Neural progenitor cell (in vitro differentiated cells): ENCODE measurements at regions not wholly inside any gene's neighbourhood (a gene's known extent, or its start where the extent isn't known, plus 50 kb on each side); places are given as distances from the start of the nearest gene placed in this dataset.

Experiments used
- DNase-seq: peaks from one replicate; pipeline ENCODE4 v3.0.0-alpha.2; 2016; ENCODE audit warnings: low spot score
- H2AFZ ChIP-seq: fragments of 200-600 bp; sonication (generic); replicated peaks from 2 replicates; pipeline ENCODE4 v1.6.1; 2016; ENCODE audit warnings: antibody characterized with exemption
- H3F3A ChIP-seq: fragments of 200-600 bp; sonication (generic); 2 replicates; pipeline ENCODE4 v1.6.1; 2016; ENCODE audit warnings: antibody characterized with exemption, low read depth
- H3K27ac ChIP-seq: fragments of 200-600 bp; sonication (generic); 2 replicates; pipeline ENCODE4 v1.5.1; 2016; ENCODE audit warnings: mild to moderate bottlenecking
- H3K27me3 ChIP-seq: fragments of 200-600 bp; sonication (generic); 2 replicates; pipeline ENCODE4 v1.6.1; 2016; ENCODE audit warnings: mild to moderate bottlenecking, moderate library complexity
- H3K36me3 ChIP-seq: fragments of 200-600 bp; sonication (generic); 2 replicates; pipeline ENCODE4 v1.5.1; 2016
- H3K4me1 ChIP-seq: fragments of 200-600 bp; sonication (generic); 2 replicates; pipeline ENCODE4 v1.6.1; 2016; ENCODE audit warnings: mixed run types
- H3K4me2 ChIP-seq: fragments of 200-600 bp; sonication (generic); 2 replicates; pipeline ENCODE4 v1.6.1; 2016
- H3K4me3 ChIP-seq: fragments of 200-600 bp; sonication (generic); 2 replicates; pipeline ENCODE4 v1.5.1; 2016
- H3K79me2 ChIP-seq: fragments of 200-600 bp; sonication (generic); 2 replicates; pipeline ENCODE4 v1.6.1; 2016; ENCODE audit warnings: low read depth
- H3K9ac ChIP-seq: fragments of 200-600 bp; sonication (generic); 2 replicates; pipeline ENCODE4 v1.6.1; 2016
- H3K9me3 ChIP-seq: fragments of 200-600 bp; sonication (generic); 2 replicates; pipeline ENCODE4 v1.5.1; 2016; ENCODE audit warnings: low read depth
- H4K20me1 ChIP-seq: fragments of 200-600 bp; sonication (generic); 2 replicates; pipeline ENCODE4 v1.6.1; 2016; ENCODE audit warnings: low read depth
- H3K27ac Mint-ChIP-seq: 3 replicates; pipeline ENCODE4 v1.8.0; 2021; ENCODE audit warnings: mixed read lengths
- H3K27me3 Mint-ChIP-seq: 2 replicates; pipeline ENCODE4 v1.8.0; 2022; ENCODE audit warnings: low read depth, mild to moderate bottlenecking, inconsistent platforms, moderate library complexity, mixed read lengths; ENCODE audit not compliant: insufficient read depth
- H3K36me3 Mint-ChIP-seq: 3 replicates; pipeline ENCODE4 v1.8.0; 2021; ENCODE audit warnings: mixed read lengths
- H3K4me1 Mint-ChIP-seq: 3 replicates; pipeline ENCODE4 v1.8.0; 2021; ENCODE audit warnings: mixed read lengths
- H3K4me3 Mint-ChIP-seq: 3 replicates; pipeline ENCODE4 v1.8.0; 2021; ENCODE audit warnings: mild to moderate bottlenecking, moderate library complexity, mixed read lengths
- H3K9me3 Mint-ChIP-seq: 3 replicates; pipeline ENCODE4 v1.8.0; 2020; ENCODE audit warnings: mixed read lengths
- EZH2 ChIP-seq: fragments of 200-600 bp; sonication (generic); IDR thresholded peaks from 2 replicates; pipeline ENCODE4 v1.6.1; 2017; ENCODE audit warnings: antibody characterized with exemption, mild to moderate bottlenecking, moderate library complexity
- EZH2phosphoT487 ChIP-seq: fragments of 200-600 bp; sonication (generic); IDR thresholded peaks from 2 replicates; pipeline ENCODE4 v1.6.1; 2017; ENCODE audit warnings: antibody characterized with exemption
- TF ChIP-seq, protein P1 (sequence below): fragments of 200-600 bp; sonication (generic); IDR thresholded peaks from 2 replicates; pipeline ENCODE4 v1.5.1; 2017; ENCODE audit warnings: antibody characterized with exemption, mild to moderate bottlenecking

DNA sequence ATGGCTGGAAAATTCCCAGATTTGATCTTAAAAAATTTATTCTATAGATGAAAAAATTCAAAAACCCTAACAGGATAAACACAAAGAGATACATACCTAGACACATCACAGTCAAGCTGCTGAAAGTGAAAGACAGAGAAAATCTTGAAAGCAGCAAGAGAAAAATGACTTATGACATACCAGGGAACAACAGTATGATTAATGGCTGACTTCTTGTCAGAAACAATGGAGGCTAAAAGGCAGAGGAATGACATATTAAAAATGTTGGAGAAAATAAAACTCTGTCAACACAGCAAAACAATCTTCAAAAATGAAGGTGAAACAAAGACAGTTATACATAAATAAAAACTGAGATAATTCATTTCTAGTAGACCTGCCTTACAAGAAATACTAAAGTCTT, 442.7 kb downstream of the IPMK start:
- Histone ChIP-seq H3K4me2 (no peak overlapping the region), H3K4me3 (no peak overlapping the region), H3K9me3 (no peaks in the 10 kb centered on the region), H3F3A (no peaks in the 10 kb centered on the region), H2AFZ (no peak overlapping the region), H3K9ac (no peak overlapping the region), H3K36me3 (no peaks in the 10 kb centered on the region), H3K27ac (no peak overlapping the region), H3K27me3 (no peaks in the 10 kb centered on the region), H4K20me1 (no peaks in the 10 kb centered on the region), H3K4me1 (peaks cover 4% of the 10 kb centered on the region), H3K79me2 (no peaks in the 10 kb centered on the region)
- H3K27me3 Mint-ChIP-seq: no peaks in the 10 kb centered on the region
- no peaks in the 10 kb centered on the region for H3K9me3 Mint-ChIP-seq
- DNase-seq: no peak
- no peak overlapping the region for H3K4me3 Mint-ChIP-seq
- H3K27ac Mint-ChIP-seq: no peak overlapping the region
- H3K36me3 Mint-ChIP-seq: no peaks in the 10 kb centered on the region
- no peaks in the 10 kb centered on the region for H3K4me1 Mint-ChIP-seq
- TF ChIP-seq, protein P1, sequence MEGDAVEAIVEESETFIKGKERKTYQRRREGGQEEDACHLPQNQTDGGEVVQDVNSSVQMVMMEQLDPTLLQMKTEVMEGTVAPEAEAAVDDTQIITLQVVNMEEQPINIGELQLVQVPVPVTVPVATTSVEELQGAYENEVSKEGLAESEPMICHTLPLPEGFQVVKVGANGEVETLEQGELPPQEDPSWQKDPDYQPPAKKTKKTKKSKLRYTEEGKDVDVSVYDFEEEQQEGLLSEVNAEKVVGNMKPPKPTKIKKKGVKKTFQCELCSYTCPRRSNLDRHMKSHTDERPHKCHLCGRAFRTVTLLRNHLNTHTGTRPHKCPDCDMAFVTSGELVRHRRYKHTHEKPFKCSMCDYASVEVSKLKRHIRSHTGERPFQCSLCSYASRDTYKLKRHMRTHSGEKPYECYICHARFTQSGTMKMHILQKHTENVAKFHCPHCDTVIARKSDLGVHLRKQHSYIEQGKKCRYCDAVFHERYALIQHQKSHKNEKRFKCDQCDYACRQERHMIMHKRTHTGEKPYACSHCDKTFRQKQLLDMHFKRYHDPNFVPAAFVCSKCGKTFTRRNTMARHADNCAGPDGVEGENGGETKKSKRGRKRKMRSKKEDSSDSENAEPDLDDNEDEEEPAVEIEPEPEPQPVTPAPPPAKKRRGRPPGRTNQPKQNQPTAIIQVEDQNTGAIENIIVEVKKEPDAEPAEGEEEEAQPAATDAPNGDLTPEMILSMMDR: no peak
- TF ChIP-seq EZH2phosphoT487 (no peak), EZH2 (no peak)

DNA sequence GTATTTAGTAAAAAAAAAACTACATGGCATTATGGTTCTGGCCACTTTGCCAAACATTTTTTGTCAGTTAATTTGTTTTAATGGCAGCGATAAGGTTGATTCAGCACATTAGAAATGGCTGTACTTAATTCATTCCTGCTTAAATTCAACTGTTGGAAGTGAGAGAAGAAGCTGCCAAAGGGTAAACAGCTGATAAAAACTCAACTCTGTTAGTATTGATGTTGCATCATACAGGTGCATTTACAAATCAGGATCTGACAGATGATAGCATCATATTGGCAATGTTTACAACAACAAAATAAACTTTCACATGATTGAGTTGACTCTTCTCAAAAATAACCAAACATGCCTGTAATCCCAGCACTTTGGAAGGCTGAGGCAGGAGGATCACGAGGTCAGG, 444.3 kb downstream of the IPMK start:
- no peaks in the 10 kb centered on the region for H3K36me3 Mint-ChIP-seq
- H3F3A ChIP-seq: no peaks in the 10 kb centered on the region
- H3K9me3 Mint-ChIP-seq: no peaks in the 10 kb centered on the region
- no peak overlapping the region for H2AFZ ChIP-seq
- no peak overlapping the region for H3K27ac Mint-ChIP-seq
- H3K4me3 Mint-ChIP-seq: no peak overlapping the region
- TF ChIP-seq, protein P1: no peak
- TF ChIP-seq EZH2phosphoT487 (no peak), EZH2 (no peak)
- no peaks in the 10 kb centered on the region for H3K4me1 Mint-ChIP-seq
- H3K9me3 ChIP-seq: no peaks in the 10 kb centered on the region
- no peaks in the 10 kb centered on the region for H3K36me3 ChIP-seq
- H3K27me3 ChIP-seq: no peaks in the 10 kb centered on the region
- no peak overlapping the region for H3K4me2 ChIP-seq
- peaks cover 4% of the 10 kb centered on the region for H3K4me1 ChIP-seq
- no peak for DNase-seq
- no peaks in the 10 kb centered on the region for H4K20me1 ChIP-seq
- H3K27me3 Mint-ChIP-seq: no peaks in the 10 kb centered on the region
- H3K9ac ChIP-seq: no peak overlapping the region
- H3K27ac ChIP-seq: no peak overlapping the region
- H3K79me2 ChIP-seq: no peaks in the 10 kb centered on the region
- H3K4me3 ChIP-seq: no peak overlapping the region

DNA sequence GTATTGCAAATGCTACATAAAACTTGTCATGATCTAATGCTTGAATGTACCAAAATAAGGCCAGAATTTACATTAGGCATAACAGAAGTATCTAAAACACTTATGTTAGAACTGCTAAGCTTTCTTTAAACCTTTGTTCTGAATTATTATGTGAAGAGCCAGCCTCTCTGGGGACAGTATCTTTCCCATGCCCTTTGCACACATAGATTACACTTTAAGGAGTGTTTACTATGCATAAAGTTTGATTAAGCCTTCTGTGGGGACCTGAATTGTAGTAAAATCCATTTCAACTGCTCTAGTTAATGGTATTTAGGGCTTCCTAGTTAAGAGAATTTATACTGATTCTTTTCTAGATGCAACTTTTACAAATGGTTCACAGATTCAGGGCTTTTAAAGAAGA, 444.7 kb downstream of the IPMK start:
- Histone ChIP-seq H3K27me3 (no peaks in the 10 kb centered on the region), H3K9me3 (no peaks in the 10 kb centered on the region), H3K27ac (no peak overlapping the region), H3K79me2 (no peaks in the 10 kb centered on the region), H4K20me1 (no peaks in the 10 kb centered on the region), H3K4me3 (no peak overlapping the region), H3K4me2 (no peak overlapping the region), H3K4me1 (peaks cover 4% of the 10 kb centered on the region), H3K36me3 (no peaks in the 10 kb centered on the region), H3K9ac (no peak overlapping the region), H3F3A (no peaks in the 10 kb centered on the region), H2AFZ (no peak overlapping the region)
- Mint-ChIP-seq H3K4me1 (no peaks in the 10 kb centered on the region), H3K36me3 (no peaks in the 10 kb centered on the region), H3K27me3 (no peaks in the 10 kb centered on the region), H3K9me3 (no peaks in the 10 kb centered on the region), H3K4me3 (no peak overlapping the region), H3K27ac (no peak overlapping the region)
- no peak for DNase-seq
- TF ChIP-seq EZH2phosphoT487 (no peak), EZH2 (no peak)
- TF ChIP-seq, protein P1: no peak

DNA sequence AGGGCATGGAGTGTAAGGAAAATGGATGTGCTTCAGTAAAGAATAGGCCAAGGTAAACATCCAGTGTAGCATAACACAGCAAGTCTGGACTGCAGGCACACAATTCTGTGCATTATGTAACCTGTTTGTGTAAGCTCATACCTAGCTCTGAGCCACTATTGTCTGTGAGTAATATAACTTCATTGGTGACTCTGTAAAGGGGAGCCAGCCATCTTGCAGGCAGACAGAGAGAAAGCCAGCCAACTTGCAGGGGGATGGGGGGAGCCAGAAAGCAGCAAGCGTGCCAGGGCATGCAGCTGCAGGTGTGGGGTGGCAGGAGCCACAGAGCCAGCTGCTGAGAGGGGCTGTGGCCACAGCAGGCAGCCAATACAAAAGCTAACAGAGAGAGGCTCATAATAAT, 449.2 kb downstream of the IPMK start:
- Mint-ChIP-seq H3K4me3 (no peak overlapping the region), H3K4me1 (no peaks in the 10 kb centered on the region), H3K27me3 (no peaks in the 10 kb centered on the region), H3K27ac (no peak overlapping the region), H3K9me3 (no peaks in the 10 kb centered on the region), H3K36me3 (no peaks in the 10 kb centered on the region)
- Histone ChIP-seq H3K27me3 (no peaks in the 10 kb centered on the region), H3K79me2 (no peaks in the 10 kb centered on the region), H3K4me2 (no peak overlapping the region), H2AFZ (no peak overlapping the region), H3K27ac (no peak overlapping the region), H3K4me1 (peaks cover 4% of the 10 kb centered on the region), H3K9me3 (no peaks in the 10 kb centered on the region), H3K36me3 (no peaks in the 10 kb centered on the region), H3F3A (no peaks in the 10 kb centered on the region), H3K9ac (no peak overlapping the region), H3K4me3 (no peak overlapping the region), H4K20me1 (no peaks in the 10 kb centered on the region)
- DNase-seq: no peak
- TF ChIP-seq, protein P1: no peak
- TF ChIP-seq EZH2phosphoT487 (no peak), EZH2 (no peak)
